GM18511 (cell line): ENCODE measurements at regions not wholly inside any gene's neighbourhood (a gene's known extent, or its start where the extent isn't known, plus 50 kb on each side); places are given as distances from the start of the nearest gene placed in this dataset.

Experiments
- ATAC-seq: cut with Tn5 transposase; IDR thresholded peaks from one replicate; pipeline ENCODE4 v1.9.1; 2021; ENCODE audit warnings: mild to moderate bottlenecking, moderate library complexity; ENCODE audit not compliant: unreplicated experiment

DNA sequence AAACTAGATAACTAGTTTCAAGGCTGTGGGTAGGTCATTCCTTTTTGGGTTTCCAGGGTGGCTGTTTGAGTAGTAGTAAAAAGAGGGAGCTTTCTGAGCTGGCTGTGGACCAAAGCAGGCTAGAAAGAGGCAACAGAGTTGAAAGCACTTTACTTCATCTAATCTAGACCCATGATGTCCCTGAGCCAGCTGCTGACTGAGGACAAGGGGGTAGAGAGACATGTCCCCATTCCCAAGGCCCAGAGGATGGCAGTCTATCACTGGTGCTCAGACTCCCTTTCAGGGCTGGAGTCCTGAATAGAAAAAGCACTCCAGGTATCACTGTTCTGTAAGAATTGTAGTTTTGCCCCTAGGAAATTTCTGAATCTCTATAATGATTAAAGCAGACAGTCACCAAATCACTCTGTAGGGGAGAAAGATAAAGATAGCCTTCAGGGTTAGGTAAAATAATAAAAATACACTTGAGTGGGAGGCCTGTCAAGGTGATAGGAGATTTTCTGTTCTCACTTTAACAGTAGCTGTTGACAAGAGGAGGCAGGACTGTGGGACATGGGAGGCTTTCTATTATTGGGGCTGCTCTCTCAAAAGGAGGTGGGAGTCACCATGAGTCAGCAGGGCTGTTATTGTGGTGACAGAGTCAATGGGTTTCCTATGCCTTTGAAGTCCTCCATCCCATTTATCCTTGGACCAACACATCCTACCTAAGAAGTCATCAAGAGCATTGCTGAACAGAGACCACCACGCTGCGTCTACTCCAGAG lies 190.2 kb upstream of the MPHOSPH6 start:
- ATAC-seq: no peak

DNA sequence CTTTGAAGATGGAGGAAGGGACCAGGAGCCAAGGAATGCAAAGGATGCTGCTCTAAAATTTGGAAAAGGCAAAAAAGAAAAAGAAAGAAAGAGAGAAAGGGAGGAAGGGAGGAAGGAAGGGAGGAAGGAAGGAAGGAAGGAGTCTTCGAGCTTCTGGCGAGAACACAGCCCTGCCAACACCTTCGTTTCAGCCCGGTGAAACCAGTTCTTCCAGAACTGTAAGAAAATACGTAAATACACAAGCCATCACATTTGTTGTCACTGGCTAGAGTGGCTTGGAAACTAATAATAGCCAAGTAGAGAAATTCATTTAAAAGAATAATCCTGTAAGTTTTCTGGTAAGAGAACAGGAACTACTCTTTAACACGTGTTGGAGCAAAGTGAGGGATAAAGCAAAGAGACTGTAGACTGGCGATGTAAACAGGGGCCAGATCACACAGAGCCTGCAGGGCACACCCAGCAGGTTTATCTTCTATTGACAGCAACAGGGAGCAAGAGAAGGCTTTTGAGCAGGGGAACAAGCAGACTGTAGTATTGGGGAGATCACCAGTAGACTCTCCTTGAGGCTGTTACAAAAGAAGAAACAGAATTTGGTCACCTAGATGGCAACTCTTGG lies 188.7 kb upstream of the MPHOSPH6 start:
- no peak for ATAC-seq

DNA sequence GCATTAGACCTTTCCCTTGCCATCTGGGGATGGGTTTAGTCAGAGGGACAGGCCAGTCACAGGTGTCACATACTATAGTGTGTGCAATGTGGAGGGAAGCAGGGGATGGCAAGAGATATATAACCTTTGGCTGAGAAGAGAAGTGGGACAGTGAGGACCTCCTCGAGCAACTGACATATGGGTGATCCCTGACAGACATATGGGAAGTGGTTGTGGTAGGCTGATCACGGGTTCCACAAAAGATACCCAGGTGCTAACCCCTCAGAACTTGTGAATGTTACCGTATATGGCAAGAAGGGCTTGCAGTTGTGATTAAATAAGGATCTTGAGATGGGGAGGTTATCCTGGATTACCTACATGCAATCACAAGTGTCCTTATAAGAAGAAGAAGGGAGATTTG lies 188.1 kb upstream of the MPHOSPH6 start:
- ATAC-seq: no peak

DNA sequence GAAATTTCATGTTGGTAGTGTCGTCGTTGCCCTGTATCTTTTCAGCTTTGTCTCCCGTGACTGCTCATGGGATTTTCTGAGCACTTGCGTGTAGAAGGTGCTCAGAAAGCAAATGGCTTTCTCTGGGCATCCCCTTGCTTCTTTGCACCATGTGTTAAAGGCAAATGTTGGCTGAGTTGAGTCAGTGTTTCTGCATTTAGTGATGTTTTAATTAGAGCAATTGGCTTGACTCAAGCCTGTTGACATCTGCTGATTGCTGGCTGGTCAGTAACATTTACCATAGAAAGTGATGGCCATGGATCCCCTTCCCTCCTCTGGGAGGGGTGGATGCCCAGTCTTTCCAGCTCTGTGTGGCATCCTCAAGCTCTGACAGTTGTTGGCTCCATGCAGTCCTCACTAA lies 187.2 kb upstream of the MPHOSPH6 start:
- ATAC-seq: no peak

DNA sequence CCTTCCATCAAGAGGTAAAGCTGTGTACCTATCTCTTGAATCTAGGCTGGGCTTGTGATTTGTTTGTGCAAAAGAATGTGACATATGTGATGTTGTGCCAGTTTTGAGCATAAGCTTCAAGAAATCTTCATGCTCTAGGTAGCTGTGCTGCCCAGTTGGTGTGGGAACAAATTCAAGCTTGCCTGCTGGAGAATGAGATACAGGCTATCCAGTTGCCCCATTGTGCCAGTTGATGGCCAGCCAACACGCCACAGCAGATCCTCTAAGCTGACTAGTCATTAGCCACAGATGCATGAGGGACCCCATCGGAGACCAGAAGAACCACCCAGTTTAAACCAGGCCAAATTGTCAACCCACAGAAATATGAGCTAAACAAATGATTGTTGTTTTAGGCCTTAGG lies 180.5 kb upstream of the MPHOSPH6 start:
- ATAC-seq: no peak

DNA sequence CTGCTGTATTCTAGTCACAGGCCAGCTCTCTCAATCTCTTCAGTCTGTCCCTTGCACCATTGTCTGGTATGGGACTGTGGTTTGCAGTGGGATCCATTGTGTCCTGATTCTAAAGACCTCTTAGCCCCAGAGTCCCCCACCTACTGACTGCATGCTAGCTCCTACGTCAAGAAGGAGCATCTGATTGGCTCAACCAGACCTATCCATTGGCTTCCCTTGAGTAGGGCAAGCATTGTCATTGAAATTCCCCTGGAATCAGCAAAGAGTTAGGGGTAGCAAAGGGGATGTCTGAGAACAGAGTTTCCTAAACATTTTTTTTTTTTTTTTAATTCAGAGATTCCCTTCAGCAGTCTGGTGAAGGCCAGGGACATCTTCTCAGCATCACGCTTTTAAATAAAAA lies 175.3 kb upstream of the MPHOSPH6 start:
- ATAC-seq: no peak

DNA sequence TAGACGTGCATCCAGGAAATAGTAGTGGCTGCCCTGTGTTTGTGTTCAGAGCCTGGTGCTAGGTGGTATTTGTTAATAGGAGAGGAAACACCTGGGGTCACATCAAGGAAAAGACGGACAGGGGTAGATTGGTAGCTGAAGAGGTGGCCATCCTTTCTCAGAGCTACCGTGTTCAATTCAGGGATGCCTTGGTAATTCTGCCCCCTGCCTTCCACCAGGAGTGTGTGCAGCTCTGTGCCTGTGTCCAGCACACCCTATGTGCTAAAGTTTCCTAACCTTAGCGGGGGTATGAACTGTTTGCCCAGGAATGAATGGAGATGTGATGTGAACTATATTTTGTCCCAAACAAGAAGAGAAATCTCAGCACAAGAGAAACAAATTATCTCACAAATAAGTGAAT lies 174.1 kb upstream of the MPHOSPH6 start:
- no peak for ATAC-seq

DNA sequence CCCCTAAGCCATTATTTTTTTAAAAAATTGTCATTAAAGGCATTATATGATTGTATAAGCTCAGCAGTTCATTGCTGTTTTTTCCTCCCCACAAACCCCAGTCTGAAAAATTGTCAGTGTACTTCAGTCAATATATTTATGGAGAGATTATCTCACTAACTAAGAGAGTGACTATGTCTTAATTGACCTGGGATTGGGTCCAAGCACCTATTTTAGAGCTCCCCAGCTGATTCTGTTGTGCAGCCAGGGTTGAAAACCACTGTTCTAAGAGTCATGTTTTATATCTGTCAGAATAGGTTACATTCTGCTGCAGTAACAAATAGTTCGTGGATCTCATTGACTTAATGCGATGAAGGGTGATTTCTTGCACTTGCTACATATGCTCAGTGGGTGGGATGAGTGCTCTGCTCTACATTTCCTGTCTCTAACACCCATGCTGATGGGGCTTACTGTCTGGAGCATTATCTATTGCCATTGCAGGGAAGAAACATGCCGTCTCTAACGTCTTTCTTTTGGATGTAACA lies 171.2 kb upstream of the MPHOSPH6 start:
- no peak for ATAC-seq

DNA sequence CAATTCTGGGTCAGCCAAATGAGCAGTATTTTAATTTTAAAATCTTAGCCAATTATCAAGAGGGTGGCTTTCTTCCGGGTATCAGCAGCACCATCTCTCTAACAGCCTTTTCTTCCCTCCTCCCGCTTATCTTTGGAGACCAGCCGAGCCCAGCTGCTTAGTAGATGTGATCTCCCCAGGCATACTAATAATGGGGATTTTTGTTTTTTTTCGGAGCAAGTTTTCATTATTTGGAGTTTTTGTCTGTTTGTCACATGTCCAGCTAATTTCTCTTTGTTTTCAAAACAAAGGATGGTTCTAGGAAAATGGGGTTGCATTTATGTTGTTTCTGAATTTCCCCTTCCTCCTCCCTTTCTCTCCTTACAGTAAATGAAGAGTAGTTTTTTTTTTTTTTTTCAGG lies 170.5 kb upstream of the MPHOSPH6 start:
- ATAC-seq: no peak

DNA sequence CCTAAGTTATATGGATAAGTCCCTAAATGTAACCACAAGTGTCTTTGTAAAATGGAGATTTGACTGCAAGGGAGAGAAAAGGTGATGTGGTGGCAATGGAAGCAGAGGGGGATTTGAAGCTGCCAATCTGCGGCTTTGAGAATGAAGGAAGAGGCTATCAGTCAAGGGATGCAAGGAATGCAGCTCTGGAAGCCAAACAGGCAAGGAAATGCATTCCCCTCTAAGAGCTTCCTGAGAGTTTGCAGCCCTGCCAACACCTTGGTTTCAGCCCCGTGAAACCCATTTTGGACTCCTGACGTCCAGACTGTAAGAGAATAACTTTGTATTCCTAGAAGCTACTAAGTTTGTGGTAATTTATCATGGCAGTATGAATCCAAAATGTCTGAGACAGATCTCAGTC lies 167.3 kb upstream of the MPHOSPH6 start:
- no peak for ATAC-seq

DNA sequence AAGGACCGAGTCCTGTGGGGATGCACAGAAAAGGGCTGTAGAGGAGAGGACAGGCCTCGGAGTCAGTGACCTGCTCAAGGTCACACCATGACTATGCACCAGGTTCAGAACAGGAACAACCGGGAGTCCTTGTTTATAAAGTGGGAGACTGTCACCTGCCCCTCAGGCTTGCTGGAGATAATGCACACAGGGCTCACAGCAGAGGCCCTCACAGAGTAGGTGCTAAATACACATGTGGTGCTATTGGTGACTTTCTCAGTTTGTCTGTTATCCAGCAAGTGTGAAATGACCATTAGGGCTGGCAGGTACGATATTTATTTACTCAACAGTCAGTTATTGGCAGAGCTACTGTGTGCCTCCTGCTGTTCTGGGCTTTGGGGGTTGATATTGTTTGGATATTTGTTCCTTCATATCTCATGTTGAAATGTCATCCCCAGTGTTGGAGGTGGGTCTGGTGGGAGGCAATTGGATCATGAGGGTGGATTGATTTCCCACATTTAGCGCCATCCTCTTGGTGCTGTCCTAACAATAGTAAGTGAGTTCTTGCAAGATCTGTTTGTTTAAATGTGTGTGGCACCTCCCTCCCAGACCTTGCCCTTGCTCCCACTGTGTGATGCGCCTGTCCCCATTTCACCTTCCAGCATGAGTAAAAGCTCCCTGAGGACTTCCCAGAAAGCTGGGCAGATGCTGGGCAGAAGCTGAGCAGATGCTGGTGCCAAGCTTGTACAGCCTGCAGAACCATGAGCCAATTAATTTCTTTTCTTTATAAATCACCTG lies 162.1 kb upstream of the MPHOSPH6 start:
- no peak for ATAC-seq

DNA sequence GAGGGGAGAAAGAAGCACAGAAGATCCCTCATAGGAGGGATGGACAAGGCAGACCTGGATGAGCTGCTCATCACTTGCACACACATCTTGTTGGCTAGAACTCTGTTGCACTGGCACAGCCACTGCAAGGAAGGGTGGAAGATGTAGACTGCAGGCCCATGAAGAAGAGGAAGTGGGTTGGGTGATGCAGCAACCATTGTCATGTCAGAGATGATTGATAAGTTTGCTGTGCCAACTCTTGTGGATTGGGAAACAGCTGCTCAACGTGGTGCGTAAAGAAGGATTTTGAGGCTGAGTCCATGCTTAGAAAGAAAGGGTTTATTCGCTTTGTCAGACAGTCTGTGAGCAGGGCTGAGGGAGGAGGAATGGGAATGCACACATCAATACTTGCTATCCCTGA lies 161.4 kb upstream of the MPHOSPH6 start:
- ATAC-seq: no peak

DNA sequence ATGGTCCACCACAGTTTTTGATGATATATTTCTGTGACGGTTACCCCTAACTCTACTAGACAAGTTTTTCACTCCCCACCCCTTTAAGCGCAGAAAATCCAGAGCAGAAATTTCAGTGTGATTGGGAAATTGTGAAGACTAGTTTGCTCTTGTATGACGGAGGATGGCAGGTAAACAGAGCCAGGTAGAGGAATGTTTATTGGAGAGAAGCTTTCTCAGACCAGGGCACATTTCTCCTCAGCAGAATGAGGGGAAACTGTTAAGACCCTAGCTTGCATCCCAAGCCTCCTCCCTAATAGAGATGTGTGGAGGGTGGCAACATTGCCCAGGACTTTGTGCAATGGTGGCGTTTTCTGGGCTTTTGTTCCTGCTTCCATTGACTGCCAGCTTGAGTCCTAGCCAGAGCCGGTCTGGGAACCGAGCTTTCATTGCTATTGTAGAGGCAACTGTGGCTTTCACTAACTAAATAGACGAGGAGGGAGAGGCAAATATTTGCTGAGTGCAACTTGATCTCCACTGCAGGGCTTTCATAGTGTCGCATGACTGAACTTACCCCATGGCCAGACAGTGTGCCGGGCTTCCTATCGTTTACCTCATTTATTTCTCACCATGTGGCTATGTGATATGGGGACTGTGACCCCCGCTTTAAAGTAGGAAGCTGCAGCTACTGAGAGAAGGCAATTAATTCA lies 159.6 kb upstream of the MPHOSPH6 start:
- no peak for ATAC-seq

DNA sequence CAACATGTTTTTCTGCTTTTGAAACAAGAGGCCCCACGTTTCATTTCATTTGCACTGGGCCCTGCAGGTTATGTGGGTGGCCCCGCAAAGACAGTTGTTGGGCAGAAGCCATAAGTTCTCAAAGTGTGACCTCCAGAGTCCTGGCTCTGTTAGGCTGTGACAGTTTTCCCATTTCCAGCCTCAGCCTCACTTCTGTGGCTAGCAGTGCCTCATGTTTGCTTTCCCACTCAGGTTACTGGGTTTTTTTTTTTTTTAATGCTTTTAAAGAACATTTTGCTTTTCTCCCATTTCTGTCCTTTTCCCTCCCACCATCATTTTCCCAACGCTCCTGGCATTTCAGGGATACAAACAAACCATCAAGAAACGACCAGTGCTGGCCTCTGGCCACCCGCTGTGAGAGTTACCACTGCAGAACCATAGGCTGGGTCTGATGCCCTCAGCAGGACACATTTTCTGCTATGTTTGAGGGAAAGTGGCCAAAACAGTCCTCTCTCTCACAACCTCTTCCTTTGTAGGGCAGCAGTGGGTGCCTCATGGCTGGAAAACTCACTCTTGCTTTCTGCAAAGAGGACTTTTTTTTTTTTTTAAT lies 159.0 kb upstream of the MPHOSPH6 start:
- no peak for ATAC-seq

DNA sequence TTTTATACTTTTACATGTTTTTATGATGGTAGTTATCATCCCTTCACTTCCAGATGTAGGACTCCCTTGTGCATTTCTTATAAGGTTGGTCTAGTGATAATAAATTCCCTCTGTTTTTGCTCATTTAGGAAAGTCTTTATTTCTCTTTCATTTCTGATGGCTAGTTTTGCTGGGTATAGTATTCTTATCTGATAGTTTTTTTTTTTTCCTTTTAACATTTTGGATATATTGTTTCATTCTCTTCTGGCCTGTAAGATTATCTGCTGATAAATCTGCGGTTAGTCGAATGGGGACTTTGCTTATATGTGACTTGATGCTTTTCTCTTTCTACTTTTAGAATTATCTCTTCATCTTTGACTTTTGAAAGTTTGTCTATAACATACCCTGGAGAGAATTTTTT lies 153.1 kb upstream of the MPHOSPH6 start:
- no peak for ATAC-seq

DNA sequence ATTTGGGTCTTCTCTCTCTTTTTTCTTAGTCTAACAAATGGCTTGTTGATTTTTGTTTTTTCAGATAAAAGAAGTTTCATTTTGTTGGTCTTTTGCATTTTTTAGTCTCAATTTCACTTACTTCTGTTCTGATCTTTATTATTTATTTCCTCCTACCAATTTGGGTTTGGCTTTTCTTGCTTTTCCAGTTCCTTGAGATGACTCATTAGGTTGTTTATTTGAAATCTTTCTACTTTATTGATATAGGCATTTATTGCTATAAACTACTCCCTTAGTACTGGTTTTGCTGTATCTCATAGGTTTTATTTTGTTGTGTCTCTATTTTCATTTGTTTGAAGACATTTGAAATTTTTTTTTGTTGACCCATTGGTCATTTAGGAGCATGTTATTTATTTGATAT lies 152.2 kb upstream of the MPHOSPH6 start:
- ATAC-seq: no peak

DNA sequence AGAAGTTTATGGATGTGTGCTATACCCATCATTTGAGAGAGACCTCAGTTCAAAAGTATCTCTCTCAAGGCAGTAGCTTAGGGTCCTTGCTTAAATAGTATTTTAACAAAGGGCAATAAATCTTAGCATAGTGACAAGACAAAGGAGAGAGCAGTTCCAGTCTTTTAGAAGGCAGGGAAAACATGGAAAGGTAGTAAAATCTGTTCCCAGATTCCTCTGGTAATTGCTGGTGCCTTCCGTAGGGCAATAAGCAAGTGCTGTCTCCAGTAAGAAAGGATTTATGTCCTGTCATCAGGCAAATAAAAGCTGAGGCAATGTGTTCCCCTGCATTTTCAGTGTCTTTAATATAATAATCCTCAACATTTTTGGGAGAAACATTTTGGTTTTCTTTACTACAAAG lies 149.0 kb upstream of the MPHOSPH6 start:
- ATAC-seq: no peak

DNA sequence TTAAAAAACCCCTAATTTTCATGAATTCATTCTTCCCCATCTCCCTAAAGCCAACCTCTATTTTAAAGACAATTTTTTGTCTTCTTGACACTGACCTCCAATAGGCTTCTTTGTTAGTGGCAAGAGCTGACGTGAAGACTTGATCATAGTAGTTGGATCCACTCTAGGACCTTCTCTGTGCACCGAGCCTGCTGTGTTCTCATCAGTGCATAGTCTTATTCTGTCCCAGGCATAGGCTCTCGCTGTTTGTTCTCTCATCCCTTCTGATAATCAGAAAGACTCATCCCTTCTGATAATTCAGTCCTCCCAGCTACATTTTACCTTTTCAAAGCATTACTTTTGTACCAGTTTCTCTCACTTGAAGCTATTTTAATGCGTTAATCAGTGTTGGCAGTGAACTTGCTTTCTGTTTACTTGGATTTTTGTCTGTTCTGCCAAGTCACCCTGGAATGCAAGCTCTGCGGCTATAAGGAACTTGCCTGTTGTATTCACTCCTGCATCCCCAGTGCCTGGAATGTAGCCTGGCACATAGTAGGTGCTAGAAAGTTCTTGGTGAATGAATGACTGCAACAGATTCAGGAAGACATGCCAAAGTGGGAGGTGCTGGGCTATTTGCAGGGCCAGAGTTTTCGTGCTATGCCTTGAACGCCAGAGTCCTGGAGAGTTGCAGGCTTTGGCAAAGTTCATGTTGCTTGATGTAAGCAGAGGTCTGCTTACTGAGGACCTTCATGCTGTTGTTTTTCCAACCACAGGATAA lies 147.6 kb upstream of the MPHOSPH6 start:
- no peak for ATAC-seq

DNA sequence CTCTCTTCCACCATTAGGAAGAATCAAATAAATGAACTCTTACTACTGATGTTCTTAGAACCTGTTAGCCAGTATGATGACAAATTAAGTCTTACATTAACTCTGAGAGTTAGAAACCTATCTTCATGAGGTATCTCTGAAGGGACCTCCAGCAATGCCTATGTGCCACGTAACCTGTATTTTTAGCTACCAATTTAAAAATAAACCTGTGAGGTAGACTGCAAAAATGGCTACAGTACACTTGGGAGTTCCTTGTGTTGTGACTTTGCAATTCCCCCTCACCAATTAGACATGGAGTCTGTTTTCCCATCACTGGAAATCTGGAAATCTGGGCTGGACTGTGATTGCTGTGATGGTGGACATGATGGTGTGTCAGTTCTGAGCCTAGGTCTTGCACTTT lies 143.7 kb upstream of the MPHOSPH6 start:
- no peak for ATAC-seq

DNA sequence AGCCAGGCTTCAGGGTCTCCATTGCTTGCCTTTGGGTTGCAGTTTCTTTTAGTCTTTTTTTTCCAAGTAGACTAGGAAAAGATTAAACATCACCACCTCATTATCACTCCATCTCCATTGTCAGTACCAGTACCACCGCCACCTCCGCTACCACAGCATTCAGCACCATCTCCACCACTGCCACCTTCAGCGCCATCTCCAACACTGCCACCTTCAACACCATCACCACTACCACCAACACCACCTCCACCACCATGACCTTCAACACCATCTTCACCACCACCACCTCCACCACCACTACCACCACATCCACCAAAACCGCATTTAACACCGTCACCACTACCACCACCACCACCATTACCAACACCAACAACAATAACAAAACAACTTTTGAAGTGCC lies 141.5 kb upstream of the MPHOSPH6 start:
- ATAC-seq: no peak
